ENCODE measurements at regions not wholly inside any gene's neighbourhood (a gene's known extent, or its start where the extent isn't known, plus 50 kb on each side); places are given as distances from the start of the nearest gene placed in this dataset.
"Not testable (repeated sequence)": the region's sequence is repeated elsewhere in the genome, so short reads cannot be mapped to it uniquely, and the experiment has no call there.

DNA sequence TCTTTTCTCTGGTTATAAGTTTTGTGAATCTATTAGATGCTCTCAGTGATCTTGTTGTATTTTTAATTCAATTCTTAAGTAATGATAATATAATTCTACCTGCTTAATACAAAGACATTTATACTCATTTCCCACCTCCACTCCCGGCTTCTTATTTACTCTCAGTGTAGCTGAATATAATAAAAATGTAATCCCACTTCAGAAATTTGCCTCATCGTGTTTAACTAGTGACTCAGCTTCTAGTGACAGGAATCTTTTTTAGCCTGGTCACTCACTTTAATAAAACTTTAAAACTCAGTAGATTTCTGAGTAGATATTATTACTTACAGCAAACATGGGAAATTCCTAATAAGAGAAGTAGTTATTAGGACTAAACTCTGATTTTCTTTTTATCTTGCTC lies 1506.2 kb upstream of the LRRTM3 start:
- Mint-ChIP-seq H3K27ac (no peak overlapping the region), H3K4me1 (ENCODE audit: low read depth) (no peaks in the 10 kb centered on the region), H3K9me3 (peaks cover 4 to 9% of the 10 kb centered on the region in 2 donors), H3K27me3 (ENCODE audit: low read depth) (no peaks in the 10 kb centered on the region), H3K4me3 (no peak overlapping the region), H3K36me3 (ENCODE audit: insufficient read depth in 2 of 2) (no peaks in the 10 kb centered on the region)
- ATAC-seq (replicated peaks in 1 of 2): no peak
- no peak for DNase-seq

DNA sequence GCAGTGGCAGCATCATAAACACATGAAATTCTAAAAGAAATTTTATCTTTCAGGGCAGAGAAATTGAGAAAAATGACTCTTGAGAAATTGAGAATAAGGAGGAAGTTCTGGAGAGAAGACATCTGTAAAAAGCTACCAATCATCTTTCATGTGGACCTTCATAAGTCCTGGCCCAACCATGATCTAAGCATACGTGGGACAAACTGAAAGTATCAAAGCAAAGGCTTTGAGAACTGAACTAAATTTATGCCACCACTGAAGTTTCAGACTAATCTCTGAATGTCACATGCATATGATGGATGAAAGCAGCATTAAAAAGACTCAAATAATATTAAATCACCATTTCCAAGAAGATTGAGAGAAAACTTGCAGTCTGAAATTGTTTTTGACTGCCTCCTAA lies 1502.8 kb upstream of the LRRTM3 start:
- Mint-ChIP-seq H3K4me1 (ENCODE audit: low read depth) (no peaks in the 10 kb centered on the region), H3K36me3 (ENCODE audit: insufficient read depth in 2 of 2) (no peaks in the 10 kb centered on the region), H3K9me3 (peaks cover 0 to 10% of the 10 kb centered on the region in 2 donors), H3K27ac (no peak overlapping the region), H3K27me3 (ENCODE audit: low read depth) (no peaks in the 10 kb centered on the region), H3K4me3 (no peak overlapping the region)
- ATAC-seq (replicated peaks in 1 of 2) (no peak), DNase-seq (no peak)

DNA sequence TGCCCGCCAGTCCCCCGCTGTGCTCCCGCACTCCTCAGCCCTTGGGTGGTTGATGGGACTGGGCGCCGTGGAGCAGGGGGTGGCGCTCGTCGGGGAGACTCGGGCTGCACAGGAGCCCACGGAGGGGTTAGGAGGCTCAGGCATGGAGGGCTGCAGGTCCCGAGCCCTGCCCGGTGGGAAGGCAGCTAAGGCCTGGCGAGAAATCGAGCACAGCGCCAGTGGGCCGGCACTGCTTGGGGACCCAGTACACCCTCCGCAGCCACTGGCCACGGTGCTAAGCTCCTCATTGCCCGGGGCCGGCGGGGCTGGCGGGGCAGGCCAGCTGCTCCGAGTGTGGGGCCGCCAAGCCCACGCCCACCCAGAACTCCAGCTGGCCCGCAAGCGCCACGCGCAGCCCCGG lies 1496.5 kb upstream of the LRRTM3 start:
- ATAC-seq (replicated peaks in 1 of 2); H3K36me3 Mint-ChIP-seq (ENCODE audit: insufficient read depth in 2 of 2); H3K27me3 Mint-ChIP-seq (ENCODE audit: low read depth): not testable (repeated sequence)

DNA sequence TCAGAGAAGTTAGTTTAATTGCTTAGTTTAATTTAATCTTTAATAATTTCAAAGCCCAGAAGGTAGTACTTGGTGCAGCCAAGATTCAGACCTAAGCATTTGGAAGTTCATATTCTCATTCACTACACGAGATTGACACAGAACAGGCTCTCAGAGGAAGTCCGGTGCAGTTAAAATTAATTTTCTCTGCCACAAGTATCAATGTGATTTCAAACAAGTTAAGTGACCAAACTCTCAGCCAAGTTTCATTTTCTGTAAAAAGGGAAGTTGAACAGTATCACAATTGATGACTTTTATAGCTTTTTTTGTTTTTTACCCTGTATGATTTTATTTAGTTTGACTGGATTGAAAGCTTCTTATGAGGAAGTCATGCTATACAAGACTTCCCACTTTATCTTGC lies 1494.9 kb upstream of the LRRTM3 start:
- Mint-ChIP-seq H3K27ac (no peak overlapping the region), H3K4me3 (no peak overlapping the region), H3K4me1 (ENCODE audit: low read depth) (no peaks in the 10 kb centered on the region), H3K9me3 (peaks cover 0 to 3% of the 10 kb centered on the region in 2 donors), H3K36me3 (ENCODE audit: insufficient read depth in 2 of 2) (no peaks in the 10 kb centered on the region), H3K27me3 (ENCODE audit: low read depth) (no peaks in the 10 kb centered on the region)
- DNase-seq: no peak
- ATAC-seq (replicated peaks in 1 of 2): no peak

More for the DNA sequence above, 1496.5 kb upstream of the LRRTM3 start:
- not testable (repeated sequence) for H3K9me3 Mint-ChIP-seq; H3K4me3 Mint-ChIP-seq; H3K4me1 Mint-ChIP-seq (ENCODE audit: low read depth); H3K27ac Mint-ChIP-seq; DNase-seq

DNA sequence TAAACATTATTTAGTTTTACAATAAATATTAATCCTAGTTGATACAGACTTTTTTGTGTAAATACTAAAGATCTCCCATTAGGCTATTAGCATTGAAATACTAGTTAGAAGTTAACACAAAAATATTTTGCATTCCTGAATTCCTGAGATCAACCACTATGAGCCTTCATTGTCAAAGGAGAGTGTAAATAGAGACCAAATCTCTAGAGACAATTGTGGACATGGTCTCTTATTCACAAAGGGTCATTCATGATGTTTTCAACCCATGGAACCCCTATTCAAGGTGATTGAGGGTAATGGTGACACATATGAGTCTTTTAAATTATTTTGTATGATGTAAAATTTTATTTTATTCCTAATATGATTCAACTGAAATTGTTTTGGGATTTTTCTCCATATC lies 1454.8 kb upstream of the LRRTM3 start:
- H3K27ac Mint-ChIP-seq: no peak overlapping the region
- H3K4me1 Mint-ChIP-seq (ENCODE audit: low read depth): no peaks in the 10 kb centered on the region
- H3K9me3 Mint-ChIP-seq: peaks cover 6 to 11% of the 10 kb centered on the region in 2 donors
- ATAC-seq (replicated peaks in 1 of 2): no peak
- no peaks in the 10 kb centered on the region for H3K27me3 Mint-ChIP-seq (ENCODE audit: low read depth)
- H3K36me3 Mint-ChIP-seq (ENCODE audit: insufficient read depth in 2 of 2): peaks cover 1 to 2% of the 10 kb centered on the region in 2 donors
- no peak for DNase-seq
- H3K4me3 Mint-ChIP-seq: no peak overlapping the region

DNA sequence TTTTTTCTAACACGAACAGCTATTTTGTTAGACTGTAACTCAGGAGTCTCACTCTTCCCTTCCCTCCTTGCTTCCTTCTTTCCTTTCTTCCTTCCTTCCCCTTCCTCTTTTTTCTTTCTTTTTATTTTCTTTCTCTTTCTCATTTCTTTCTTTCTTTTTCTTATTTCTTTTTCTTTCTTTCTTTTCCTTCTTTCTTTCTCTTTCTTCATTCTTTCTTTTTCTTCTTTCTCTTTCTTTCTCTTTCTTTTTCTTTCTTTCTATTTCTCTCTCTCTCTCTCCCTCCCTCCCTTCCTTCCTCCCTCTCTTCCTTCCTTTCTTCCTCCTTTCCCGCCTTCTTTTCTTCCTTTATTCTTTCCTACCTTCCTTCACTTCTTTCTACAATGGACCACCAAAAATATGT lies 1443.0 kb upstream of the LRRTM3 start:
- no peak for DNase-seq
- H3K4me3 Mint-ChIP-seq: no peak overlapping the region
- H3K27ac Mint-ChIP-seq: no peak overlapping the region
- ATAC-seq (replicated peaks in 1 of 2): no peak
- H3K9me3 Mint-ChIP-seq: peaks cover 1 to 6% of the 10 kb centered on the region in 2 donors
- H3K27me3 Mint-ChIP-seq (ENCODE audit: low read depth): no peaks in the 10 kb centered on the region
- no peaks in the 10 kb centered on the region for H3K36me3 Mint-ChIP-seq (ENCODE audit: insufficient read depth in 2 of 2)
- H3K4me1 Mint-ChIP-seq (ENCODE audit: low read depth): no peaks in the 10 kb centered on the region

DNA sequence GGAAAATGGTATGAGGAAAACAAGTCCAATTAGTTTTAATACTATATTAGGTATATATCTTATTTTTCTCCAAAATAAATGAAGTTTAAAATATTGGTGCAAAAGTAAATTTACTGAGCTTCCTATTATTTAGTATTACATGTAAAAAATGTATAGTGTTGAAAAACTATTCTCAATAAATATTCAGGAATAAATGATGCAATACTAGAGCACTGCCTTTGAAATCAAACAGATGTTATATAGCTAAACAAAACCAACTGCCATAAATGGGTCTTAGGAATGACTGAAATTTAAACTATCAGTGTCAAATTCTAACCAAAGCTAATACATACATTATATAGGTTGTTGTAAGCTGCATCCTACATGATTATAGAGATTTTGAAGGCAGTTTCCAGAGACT lies 1434.0 kb upstream of the LRRTM3 start:
- H3K27ac Mint-ChIP-seq: no peak overlapping the region
- no peak for DNase-seq
- no peak overlapping the region for H3K4me3 Mint-ChIP-seq
- ATAC-seq (replicated peaks in 1 of 2): no peak
- peaks cover 2 to 6% of the 10 kb centered on the region in 2 donors for H3K9me3 Mint-ChIP-seq
- no peaks in the 10 kb centered on the region for H3K4me1 Mint-ChIP-seq (ENCODE audit: low read depth)
- no peaks in the 10 kb centered on the region for H3K36me3 Mint-ChIP-seq (ENCODE audit: insufficient read depth in 2 of 2)
- H3K27me3 Mint-ChIP-seq (ENCODE audit: low read depth): no peaks in the 10 kb centered on the region

DNA sequence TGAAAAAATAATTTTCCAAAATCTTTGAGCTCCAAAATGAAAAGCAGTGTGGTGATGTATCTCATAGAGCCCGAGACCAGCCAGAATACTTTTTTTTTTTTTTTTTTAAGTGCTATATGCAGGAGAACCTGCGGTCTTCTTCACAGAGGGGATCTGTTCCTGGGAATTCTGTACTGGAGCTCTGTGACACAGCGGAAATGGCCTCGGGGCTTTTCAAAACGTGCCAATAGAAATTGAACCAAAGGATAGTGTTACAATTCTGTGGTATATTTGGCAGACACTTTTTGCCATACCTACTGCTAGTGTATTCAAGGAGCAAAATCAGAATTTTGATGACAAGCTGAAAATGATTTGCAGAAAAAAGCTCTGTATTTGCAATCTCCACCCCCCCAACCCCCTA lies 1429.3 kb upstream of the LRRTM3 start:
- DNase-seq (no peak), ATAC-seq (replicated peaks in 1 of 2) (no peak)
- H3K9me3 Mint-ChIP-seq: peaks cover 2% of the 10 kb centered on the region in 2 donors
- H3K36me3 Mint-ChIP-seq (ENCODE audit: insufficient read depth in 2 of 2): no peaks in the 10 kb centered on the region
- no peak overlapping the region for H3K27ac Mint-ChIP-seq
- H3K4me1 Mint-ChIP-seq (ENCODE audit: low read depth): no peaks in the 10 kb centered on the region
- no peaks in the 10 kb centered on the region for H3K27me3 Mint-ChIP-seq (ENCODE audit: low read depth)
- H3K4me3 Mint-ChIP-seq: no peak overlapping the region

DNA sequence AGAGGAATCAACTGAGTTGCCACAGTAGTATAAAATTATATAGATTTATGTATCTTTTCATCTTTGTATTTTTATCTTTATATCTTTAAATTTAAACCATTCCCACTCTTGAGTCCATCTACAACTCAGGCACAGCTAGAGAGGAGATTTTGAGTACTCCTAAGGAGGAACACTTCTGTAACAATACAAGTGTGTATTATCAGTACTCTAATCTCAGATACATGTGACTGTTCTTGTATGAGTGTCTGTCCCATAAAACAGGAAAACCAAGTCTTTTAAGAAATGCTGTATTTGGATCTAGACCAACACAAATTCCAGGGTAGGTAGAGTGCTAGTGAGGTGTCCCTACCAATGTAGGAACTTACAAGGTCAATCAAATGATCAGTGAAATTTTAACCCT lies 1428.0 kb upstream of the LRRTM3 start:
- no peaks in the 10 kb centered on the region for H3K4me1 Mint-ChIP-seq (ENCODE audit: low read depth)
- peaks cover 0 to 2% of the 10 kb centered on the region in 2 donors for H3K9me3 Mint-ChIP-seq
- no peaks in the 10 kb centered on the region for H3K27me3 Mint-ChIP-seq (ENCODE audit: low read depth)
- no peak overlapping the region for H3K4me3 Mint-ChIP-seq
- no peaks in the 10 kb centered on the region for H3K36me3 Mint-ChIP-seq (ENCODE audit: insufficient read depth in 2 of 2)
- ATAC-seq (replicated peaks in 1 of 2) (no peak), DNase-seq (no peak)
- no peak overlapping the region for H3K27ac Mint-ChIP-seq

DNA sequence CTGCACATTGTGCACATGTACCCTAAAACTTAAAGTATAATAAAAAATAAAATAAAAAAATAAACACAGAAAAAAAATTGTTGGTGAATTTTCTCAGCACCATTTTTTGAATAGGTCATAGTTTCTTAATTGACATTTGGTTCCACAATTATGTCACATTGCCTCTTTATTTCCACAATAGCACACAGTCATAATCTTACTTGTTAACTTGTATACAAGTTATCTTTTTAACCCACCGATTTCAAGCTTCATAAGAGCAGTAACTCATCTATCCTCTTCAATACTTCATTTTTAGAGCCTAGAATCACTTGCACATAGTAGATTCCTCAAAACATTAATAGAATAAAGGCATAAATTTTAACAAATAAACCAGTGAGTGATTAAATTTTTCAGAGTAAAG lies 1425.1 kb upstream of the LRRTM3 start:
- Mint-ChIP-seq H3K36me3 (ENCODE audit: insufficient read depth in 2 of 2) (no peaks in the 10 kb centered on the region), H3K9me3 (peaks cover 4 to 6% of the 10 kb centered on the region in 2 donors), H3K4me1 (ENCODE audit: low read depth) (no peaks in the 10 kb centered on the region), H3K4me3 (no peak overlapping the region), H3K27ac (no peak overlapping the region), H3K27me3 (ENCODE audit: low read depth) (no peaks in the 10 kb centered on the region)
- ATAC-seq (replicated peaks in 1 of 2): no peak
- no peak for DNase-seq

DNA sequence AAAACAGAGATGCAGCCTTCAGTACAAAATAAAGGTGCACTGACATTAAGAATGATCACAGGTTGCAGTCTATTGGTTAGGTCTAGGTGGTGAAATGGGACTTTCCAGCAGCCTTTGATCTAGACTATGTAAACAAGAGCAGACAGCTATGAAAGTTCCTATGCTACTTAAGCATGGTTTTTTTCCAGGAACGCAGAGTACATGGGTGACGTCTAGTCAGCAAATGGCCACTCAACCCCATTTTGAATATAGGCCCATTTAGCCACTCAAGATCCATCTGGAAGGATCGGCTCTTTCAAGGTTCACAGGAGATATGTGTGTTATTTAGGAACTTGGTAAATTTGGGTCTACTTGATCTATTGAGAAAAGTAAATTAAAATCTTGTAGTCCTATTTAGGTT lies 1424.6 kb upstream of the LRRTM3 start:
- no peaks in the 10 kb centered on the region for H3K4me1 Mint-ChIP-seq (ENCODE audit: low read depth)
- H3K4me3 Mint-ChIP-seq: no peak overlapping the region
- ATAC-seq (replicated peaks in 1 of 2) (peak; percentile 50 to 80), DNase-seq (no peak)
- H3K36me3 Mint-ChIP-seq (ENCODE audit: insufficient read depth in 2 of 2): no peaks in the 10 kb centered on the region
- no peaks in the 10 kb centered on the region for H3K27me3 Mint-ChIP-seq (ENCODE audit: low read depth)
- H3K9me3 Mint-ChIP-seq: peaks cover 4 to 7% of the 10 kb centered on the region in 2 donors
- no peak overlapping the region for H3K27ac Mint-ChIP-seq

DNA sequence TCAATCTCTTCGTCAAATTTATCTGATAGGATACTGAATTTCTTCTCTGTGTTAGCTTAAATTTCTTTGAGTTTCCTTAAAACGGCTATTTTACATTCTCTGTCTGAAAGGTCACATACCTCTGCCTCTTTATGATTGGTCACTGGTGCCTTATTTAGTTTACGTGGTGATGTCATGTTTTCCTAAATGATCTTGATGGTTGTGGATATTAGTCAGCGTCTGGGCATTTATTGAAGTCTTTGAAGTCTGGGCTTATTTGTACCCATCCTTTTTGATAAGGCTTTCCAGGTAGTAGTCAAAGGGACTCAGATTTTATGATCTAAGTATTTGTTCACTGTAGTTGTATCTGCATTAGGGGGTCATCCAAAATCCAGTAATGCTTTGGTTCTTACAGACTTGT lies 1407.5 kb upstream of the LRRTM3 start:
- Mint-ChIP-seq H3K4me3 (no peak overlapping the region), H3K36me3 (ENCODE audit: insufficient read depth in 2 of 2) (peaks cover 0 to 1% of the 10 kb centered on the region in 2 donors), H3K27ac (no peak overlapping the region), H3K9me3 (peaks cover 2 to 10% of the 10 kb centered on the region in 2 donors), H3K27me3 (ENCODE audit: low read depth) (no peaks in the 10 kb centered on the region), H3K4me1 (ENCODE audit: low read depth) (no peaks in the 10 kb centered on the region)
- ATAC-seq (replicated peaks in 1 of 2): no peak
- DNase-seq: no peak

DNA sequence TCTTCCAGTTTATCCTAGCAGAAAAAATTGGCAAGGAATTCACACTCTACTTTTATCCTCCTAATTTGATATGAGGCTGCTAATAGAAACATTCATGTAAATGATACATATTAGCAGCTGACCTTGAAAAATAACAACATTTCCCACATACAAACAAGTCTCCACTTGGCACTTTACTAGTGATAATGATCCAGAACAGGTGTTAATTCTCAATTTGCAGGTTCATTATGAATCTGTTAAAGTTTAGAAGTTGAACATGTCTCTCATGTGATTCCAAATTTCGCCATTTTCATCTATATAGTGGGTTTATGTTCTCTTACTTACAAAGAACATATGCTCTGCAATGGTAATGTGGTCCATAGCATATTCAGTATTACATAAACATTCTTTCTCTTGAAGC lies 1396.8 kb upstream of the LRRTM3 start:
- Mint-ChIP-seq H3K4me1 (ENCODE audit: low read depth) (no peaks in the 10 kb centered on the region), H3K36me3 (ENCODE audit: insufficient read depth in 2 of 2) (peaks cover 0 to 1% of the 10 kb centered on the region in 2 donors), H3K27ac (no peak overlapping the region), H3K27me3 (ENCODE audit: low read depth) (no peaks in the 10 kb centered on the region), H3K4me3 (no peak overlapping the region), H3K9me3 (peaks cover 7 to 11% of the 10 kb centered on the region in 2 donors)
- ATAC-seq (replicated peaks in 1 of 2) (no peak), DNase-seq (no peak)

DNA sequence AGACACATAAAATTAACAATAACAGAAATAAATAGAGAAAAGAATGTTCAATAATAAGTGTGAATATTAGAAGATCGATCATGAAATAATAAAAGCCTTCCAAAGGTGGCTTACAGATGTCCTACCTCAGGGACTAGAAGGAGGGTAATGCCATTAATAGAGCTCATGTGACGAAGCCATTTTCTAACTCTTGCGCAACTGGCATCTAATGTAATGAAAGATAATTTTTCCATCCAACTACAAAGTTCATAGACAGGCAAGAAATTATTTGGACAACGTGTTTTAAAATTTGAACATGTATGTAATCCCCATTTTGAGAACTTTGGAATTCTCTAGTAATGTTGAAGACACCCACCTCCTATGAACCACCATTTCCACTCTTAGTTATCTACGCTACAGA lies 1394.3 kb upstream of the LRRTM3 start:
- Mint-ChIP-seq H3K4me1 (ENCODE audit: low read depth) (no peaks in the 10 kb centered on the region), H3K9me3 (peaks cover 2 to 6% of the 10 kb centered on the region in 2 donors), H3K27me3 (ENCODE audit: low read depth) (no peaks in the 10 kb centered on the region), H3K36me3 (ENCODE audit: insufficient read depth in 2 of 2) (peaks cover 0 to 1% of the 10 kb centered on the region in 2 donors), H3K27ac (no peak overlapping the region), H3K4me3 (no peak overlapping the region)
- no peak for DNase-seq
- ATAC-seq (replicated peaks in 1 of 2): no peak
